ENCODE measurements at regions not wholly inside any gene's neighbourhood (a gene's known extent, or its start where the extent isn't known, plus 50 kb on each side); places are given as distances from the start of the nearest gene placed in this dataset.

- TF ChIP-seq CTCF (IDR thresholded peaks at IDR 0.05; ENCODE audit: unreplicated experiment): no peak
- Mint-ChIP-seq H3K9me3 (ENCODE audit: low read depth) (no peaks in the 10 kb centered on the region), H3K4me1 (ENCODE audit: low read depth) (no peaks in the 10 kb centered on the region), H3K4me3 (ENCODE audit: low read depth) (no peak overlapping the region), H3K27ac (no peak overlapping the region), H3K36me3 (ENCODE audit: insufficient read depth) (no peaks in the 10 kb centered on the region), H3K27me3 (no peaks in the 10 kb centered on the region)
- DNase-seq (ENCODE audit: low spot score, unreplicated experiment): no peak
These were observed 267.3 kb upstream of the SYT10 start for GRCh38 chr12:33706927-33707326.

- no peak overlapping the region for H3K27ac Mint-ChIP-seq
These were observed 269.3 kb upstream of the SYT10 start for GRCh38 chr12:33708935-33709334.

GRCh38 chr12:33710548-33710947 lies 270.9 kb upstream of the SYT10 start:
- no peaks in the 10 kb centered on the region for H3K27me3 Mint-ChIP-seq
- no peak for TF ChIP-seq CTCF (IDR thresholded peaks at IDR 0.05; ENCODE audit: unreplicated experiment)
- DNase-seq (ENCODE audit: low spot score, unreplicated experiment): no peak
- H3K36me3 Mint-ChIP-seq (ENCODE audit: insufficient read depth): no peaks in the 10 kb centered on the region
- no peaks in the 10 kb centered on the region for H3K9me3 Mint-ChIP-seq (ENCODE audit: low read depth)
- no peak overlapping the region for H3K27ac Mint-ChIP-seq
- H3K4me3 Mint-ChIP-seq (ENCODE audit: low read depth): no peak overlapping the region
- H3K4me1 Mint-ChIP-seq (ENCODE audit: low read depth): no peaks in the 10 kb centered on the region

More at GRCh38 chr12:33708935-33709334, 269.3 kb upstream of the SYT10 start:
- TF ChIP-seq CTCF (IDR thresholded peaks at IDR 0.05; ENCODE audit: unreplicated experiment): no peak
- no peaks in the 10 kb centered on the region for H3K27me3 Mint-ChIP-seq
- no peaks in the 10 kb centered on the region for H3K4me1 Mint-ChIP-seq (ENCODE audit: low read depth)
- no peaks in the 10 kb centered on the region for H3K36me3 Mint-ChIP-seq (ENCODE audit: insufficient read depth)
- no peak overlapping the region for H3K4me3 Mint-ChIP-seq (ENCODE audit: low read depth)
- DNase-seq (ENCODE audit: low spot score, unreplicated experiment): no peak
- H3K9me3 Mint-ChIP-seq (ENCODE audit: low read depth): no peaks in the 10 kb centered on the region

- H3K27me3 Mint-ChIP-seq: no peaks in the 10 kb centered on the region
- H3K27ac Mint-ChIP-seq: no peak overlapping the region
- H3K9me3 Mint-ChIP-seq (ENCODE audit: low read depth): no peaks in the 10 kb centered on the region
- no peak overlapping the region for H3K4me3 Mint-ChIP-seq (ENCODE audit: low read depth)
- TF ChIP-seq CTCF (IDR thresholded peaks at IDR 0.05; ENCODE audit: unreplicated experiment): no peak
- no peaks in the 10 kb centered on the region for H3K36me3 Mint-ChIP-seq (ENCODE audit: insufficient read depth)
- H3K4me1 Mint-ChIP-seq (ENCODE audit: low read depth): no peaks in the 10 kb centered on the region
- DNase-seq (ENCODE audit: low spot score, unreplicated experiment): no peak
These were observed 279.0 kb upstream of the SYT10 start for GRCh38 chr12:33718631-33719030.

- H3K4me1 Mint-ChIP-seq (ENCODE audit: low read depth): no peaks in the 10 kb centered on the region
- H3K36me3 Mint-ChIP-seq (ENCODE audit: insufficient read depth): no peaks in the 10 kb centered on the region
- H3K27ac Mint-ChIP-seq: no peak overlapping the region
- TF ChIP-seq CTCF (IDR thresholded peaks at IDR 0.05; ENCODE audit: unreplicated experiment): no peak
- H3K4me3 Mint-ChIP-seq (ENCODE audit: low read depth): no peak overlapping the region
- no peaks in the 10 kb centered on the region for H3K9me3 Mint-ChIP-seq (ENCODE audit: low read depth)
- no peak for DNase-seq (ENCODE audit: low spot score, unreplicated experiment)
- no peaks in the 10 kb centered on the region for H3K27me3 Mint-ChIP-seq
These were observed 281.9 kb upstream of the SYT10 start for GRCh38 chr12:33721561-33721960.
